GM19035 (cell line): ENCODE measurements at regions not wholly inside any gene's neighbourhood (a gene's known extent, or its start where the extent isn't known, plus 50 kb on each side); places are given as distances from the start of the nearest gene placed in this dataset.
"Not testable (repeated sequence)": the region's sequence is repeated elsewhere in the genome, so short reads cannot be mapped to it uniquely, and the experiment has no call there.

Experiments used
- ATAC-seq: cut with Tn5 transposase; IDR thresholded peaks from one replicate; pipeline ENCODE4 v1.9.1; 2021; ENCODE audit not compliant: unreplicated experiment

DNA sequence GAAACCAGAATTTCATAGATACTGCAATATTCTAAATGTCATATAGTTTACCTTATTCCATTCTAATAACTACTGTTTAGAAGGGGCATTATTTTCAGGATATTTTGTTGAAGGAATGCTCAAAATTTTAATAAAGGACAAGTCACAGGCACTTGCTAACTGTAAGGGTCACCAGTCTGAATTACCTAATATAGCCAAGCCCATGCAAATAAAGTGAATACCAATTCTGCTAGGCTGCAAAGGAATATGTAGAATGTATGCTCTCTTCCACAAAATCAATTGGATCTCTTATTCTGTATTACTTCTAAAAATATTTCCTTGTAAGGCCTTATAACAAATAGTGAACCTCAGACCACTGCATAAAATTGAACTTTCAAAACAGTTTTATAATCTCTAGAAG, 52.3 kb upstream of the FAT4 start:
- no peak for ATAC-seq

DNA sequence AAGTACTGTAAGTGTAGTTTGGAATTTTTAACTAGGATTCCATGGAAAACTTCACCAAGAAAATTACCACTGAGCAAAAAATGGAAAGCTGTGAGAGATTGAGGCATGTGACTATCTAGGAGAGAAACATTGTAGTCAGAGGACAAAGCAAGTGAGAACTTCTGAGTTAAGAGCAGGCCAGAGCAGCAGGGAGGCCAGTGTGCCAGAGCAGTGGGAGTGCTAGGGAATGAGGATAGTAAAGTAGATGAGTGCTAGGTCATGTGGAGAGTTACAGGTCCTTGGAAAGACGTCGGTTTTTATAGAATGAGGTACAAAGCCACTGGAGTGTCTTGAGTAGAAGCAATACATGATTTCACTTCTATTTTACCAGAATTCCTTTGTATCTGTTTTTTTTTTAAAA, 52.7 kb upstream of the FAT4 start:
- no peak for ATAC-seq

DNA sequence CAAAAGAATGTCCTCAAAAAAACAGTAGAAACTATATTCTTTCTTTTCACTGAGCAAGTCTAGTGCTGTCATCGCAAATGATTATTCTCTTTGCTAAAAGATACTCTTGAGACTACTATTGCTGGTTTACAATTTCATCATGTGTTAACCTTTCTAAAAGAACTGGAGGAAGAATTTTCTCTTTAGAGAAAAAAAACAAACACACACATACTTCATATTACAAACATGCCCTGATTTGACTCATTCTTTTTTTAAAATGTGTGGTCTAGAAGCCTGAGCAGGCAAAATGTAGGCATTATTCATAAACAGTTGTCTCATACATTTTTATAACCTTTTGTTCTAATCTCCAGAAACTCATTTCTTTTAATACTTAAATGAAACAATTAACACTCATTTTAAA, 60.6 kb upstream of the FAT4 start:
- ATAC-seq, result no peak

DNA sequence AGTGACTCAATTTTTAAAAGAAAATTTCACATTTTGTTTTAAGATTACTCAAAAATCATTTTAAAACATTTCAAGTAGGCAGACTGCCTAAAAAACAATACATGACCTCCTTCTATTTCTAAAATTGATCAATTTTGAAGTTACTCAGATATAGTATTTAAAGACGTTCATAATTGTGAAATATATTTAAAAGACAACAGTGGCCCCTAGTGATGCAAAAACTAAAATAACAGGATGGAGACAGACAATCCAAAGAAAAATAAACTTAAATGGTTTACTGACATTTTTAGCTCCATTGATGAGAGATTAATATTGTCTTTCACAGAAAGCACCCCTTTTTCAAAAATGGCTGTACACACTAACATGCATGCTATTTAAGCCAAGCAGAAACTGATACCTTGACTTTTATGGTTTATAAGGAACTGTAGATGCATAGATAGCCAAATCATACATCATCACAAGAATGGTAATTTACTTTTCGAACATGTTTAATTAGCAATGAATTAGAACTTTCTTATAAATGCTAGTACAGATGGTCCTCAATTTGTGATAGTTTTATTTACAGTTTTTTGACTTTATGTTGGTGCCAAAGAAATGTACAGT, 69.8 kb upstream of the FAT4 start:
- no peak for ATAC-seq

DNA sequence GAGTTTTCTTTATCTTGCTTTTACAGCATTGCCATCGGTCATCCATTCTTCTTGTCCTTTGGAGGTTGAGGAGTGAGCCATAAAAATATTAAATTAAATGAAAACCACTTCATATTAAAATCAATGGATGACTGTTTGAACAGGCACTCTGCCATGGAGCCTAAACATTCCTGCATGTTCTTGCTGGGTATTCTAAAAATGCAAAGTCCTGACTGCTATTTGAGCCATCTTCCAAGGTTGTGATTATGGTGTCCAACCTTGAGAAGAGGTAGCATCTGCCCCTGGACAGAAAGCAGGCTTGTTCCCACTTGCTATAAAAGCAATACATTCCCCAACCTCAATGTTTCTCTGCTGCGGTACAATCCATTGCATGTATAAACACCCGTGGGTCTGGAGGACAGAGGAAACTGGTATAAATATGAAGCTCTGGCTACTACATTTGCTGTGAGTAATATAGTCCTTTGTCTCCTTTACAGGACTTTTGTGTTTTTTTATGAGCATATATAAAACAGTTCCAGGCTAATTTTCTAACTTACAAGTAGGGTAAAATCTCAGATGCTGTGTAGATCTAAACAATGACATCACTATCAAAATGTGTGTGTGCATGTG, 70.9 kb upstream of the FAT4 start:
- ATAC-seq, result no peak

DNA sequence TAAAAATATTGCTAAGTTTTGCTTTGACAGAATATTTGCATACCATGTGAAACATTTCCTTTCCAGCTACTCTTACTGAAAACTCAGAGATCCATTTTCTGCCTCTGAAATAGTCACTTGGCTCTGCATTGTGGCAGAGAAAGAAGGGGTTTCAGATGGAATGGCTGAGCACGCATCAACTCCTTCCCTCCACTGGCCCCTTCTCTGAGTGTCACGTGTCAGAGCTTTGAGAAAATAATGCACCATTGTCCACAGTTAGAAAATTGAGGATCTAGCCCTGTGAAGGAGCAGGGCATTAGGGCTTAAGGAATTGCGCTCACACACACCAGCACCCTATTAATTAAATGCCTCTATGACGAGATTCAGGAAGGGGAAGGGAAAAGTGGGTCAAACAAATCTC, 78.8 kb upstream of the FAT4 start:
- ATAC-seq, result no peak

DNA sequence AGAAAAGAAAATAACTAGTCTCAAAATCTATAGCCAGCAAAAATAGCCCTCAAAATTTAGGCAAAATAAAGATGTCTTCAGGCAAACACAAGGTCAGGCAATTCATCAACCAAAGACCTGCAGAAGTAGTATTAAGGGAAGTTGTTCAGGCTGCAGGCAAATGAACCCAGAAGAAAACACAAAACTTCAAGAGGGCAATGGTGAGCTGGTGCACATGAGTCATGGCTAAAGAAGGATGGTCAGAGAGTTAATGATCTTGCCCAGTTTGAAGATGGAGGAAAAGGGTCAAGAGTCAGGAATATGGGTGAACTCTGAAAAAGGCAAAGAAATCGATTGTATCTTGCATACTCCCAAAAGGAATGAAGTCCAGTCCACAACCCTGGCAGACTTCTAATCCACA, 83.1 kb upstream of the FAT4 start:
- no peak for ATAC-seq

DNA sequence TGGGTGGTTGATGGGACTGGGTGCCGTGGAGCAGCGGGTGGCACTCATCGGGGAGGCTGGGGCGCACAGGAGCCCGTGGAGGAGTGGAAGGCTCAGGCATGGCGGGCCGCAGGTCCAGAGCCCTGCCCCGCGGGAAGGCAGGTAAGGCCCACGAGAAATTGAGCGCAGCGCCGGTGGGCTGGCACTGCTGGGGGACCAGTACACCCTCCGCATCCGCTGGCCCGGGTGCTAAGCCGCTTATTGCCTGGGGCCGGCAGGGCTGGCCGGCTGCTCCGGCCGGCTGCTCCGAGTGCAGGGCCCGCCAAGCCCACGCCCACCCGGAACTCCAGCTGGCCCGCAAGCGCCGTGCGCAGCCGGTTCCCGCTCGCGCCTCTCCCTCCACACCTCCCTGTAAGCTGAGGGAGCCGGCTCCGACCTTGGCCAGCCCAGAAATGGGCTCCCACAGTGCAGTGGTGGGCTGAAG, 85.1 kb upstream of the FAT4 start:
- no peak for ATAC-seq

DNA sequence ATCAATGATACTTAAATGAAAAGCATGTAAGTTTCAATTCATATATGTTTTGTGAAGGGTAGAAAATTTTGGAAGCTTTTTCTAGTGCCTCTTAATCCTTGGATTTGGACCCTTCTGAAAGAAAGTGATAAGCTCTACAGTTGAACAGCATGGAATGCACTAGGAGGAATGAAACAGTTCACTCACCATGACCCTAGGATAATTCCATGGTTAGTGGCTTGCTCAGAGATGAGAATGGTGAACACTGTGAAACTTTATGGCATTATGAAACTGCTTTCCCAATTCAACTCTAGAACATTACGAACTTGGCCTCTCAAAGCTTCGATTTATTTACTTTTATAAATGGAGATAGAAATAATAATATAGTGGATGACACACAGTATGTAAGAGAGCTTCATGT, 88.9 kb upstream of the FAT4 start:
- no peak for ATAC-seq

DNA sequence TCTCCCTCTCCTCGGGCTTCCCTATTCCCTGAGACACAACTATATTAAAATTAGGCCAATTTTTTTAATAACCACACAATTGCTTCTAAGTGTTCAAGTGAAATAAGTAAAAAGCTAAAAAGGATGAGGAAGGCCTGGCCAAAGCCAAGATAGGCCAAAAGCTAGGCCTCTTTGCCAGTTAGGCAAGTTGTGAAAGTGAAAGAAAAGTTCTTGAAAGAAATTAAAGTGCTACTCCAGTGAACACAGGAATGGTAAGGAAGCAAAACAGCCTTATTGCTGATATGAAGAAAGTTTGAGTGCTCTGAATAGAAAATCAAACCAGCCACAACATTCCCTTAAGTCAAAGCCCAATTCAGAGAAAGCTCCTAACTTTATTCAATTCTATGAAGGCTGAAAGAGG, 114.2 kb upstream of the FAT4 start:
- no peak for ATAC-seq

DNA sequence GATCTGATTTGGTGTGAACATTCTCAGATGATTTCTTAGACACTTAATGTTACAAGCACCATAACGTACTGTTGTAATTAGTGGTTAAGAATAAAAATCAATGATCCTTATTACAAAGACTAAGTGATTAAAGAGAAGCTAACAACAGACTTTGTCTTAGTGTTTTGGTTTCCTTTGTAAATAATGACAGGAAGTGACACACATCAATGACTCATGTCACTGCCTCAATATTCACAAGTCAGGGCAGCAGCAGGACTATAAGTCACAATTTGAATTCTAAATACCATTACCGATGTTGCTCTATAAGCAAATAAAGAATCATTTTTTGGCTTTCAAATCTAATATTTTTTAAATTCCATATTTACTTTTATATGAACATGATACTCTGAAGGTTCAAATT, 115.8 kb upstream of the FAT4 start:
- ATAC-seq, result no peak

DNA sequence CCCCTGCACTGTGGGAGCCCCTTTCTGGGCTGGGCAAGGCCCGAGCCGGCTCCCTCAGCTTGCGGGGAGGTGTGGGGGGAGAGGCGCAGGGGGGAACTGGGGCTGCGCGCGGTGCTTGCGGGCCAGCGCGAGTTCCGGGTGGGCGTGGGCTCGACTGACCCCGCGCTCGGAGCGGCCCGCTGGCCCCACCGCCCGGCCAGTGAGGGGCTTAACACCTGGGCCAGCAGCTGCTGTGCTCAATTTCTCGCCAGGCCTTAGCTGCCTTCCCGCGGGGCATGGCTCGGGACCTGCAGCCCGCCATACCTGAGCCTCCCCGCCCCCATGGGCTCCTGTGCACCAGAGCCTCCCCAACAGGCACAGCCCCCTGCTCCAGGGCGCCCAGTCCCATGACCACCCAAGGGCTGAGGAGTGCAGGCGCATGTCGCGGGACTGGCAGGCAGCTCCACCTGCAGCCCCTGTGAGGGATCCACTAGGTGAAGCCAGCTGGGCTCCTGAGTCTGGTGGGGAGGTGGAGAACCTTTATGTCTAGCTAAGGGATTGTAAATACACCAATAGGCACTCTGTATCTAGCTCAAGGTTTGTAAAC, 122.8 kb upstream of the FAT4 start:
- not testable (repeated sequence) for ATAC-seq

DNA sequence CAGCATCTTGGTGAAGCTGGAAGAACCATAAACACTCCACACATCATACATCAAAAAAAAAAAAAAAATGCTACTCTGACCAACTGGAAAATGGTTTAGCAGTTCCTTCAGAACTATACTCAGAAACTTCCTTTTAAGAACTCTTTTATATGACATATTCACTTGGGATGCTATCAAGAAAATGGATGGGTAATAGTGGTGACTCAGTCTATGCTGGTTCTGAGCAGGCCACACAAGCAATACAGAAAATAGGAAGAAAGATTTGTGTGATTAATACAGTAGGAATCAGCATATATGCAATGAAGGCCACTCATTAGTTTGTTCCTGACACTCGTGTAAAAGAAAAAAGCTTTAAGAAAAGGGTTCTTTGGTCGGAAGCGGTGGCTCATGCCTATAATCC, 123.5 kb upstream of the FAT4 start:
- no peak for ATAC-seq

DNA sequence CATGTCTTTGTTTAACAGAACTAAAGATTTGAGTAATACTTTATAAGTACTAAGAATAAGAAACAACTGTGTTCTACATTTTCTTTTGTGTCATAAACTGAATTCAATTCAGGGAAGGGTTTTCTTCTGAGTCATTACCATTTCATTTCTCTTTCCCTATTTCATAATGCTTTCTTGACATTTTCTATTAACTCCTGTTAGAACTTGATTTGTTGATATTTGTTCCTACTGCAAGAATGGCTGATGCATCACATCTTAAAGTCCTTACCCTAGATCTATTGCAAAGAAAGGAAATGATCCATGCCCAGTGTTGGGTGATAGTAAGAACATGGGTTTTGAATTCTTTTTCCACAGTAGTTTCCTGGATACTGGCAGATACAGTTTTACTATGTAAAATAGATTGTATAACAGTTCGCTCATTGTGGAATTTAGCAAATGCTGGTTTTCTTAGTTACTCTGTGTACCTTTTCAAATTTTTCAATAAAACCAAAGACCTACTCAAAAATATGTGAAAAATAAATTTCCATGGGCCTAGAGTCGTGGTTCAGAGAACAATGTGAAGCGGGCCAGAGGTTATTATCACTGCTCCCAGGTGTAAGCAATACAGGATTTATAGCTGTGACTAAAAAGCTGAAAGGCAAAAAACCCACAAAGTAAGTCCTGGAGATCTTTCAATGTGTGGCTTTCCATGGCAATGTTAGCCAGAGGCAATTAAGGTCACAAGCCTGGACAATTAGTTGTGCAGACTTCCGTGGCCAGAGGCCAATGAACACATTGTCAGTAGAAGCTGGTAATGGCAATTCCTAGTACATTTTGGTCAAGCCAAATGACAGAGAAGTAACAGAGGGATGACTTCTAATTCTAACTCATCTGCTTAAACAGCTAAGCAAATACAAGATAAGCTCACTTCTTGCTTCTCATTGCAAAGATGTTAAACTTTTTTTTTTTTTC, 127.3 kb upstream of the FAT4 start:
- ATAC-seq, result no peak

DNA sequence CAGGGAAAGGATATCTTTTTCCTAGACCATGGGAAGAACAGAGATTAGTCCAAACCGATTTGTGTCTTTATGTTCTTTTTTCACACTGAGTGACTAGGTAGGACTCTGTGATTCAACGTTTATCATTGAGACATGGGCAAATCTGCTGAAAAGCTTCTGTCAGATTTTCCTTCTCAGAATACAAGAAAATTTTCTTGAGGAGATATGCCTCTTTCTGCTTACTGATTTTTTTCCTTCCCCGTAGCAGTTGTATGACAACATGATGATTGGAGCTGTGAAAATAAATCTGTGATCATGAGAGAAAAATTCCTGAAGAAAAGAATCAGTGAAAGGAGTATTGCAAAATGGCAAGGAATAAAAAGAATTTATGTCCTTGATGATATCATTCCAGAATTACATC, 130.6 kb upstream of the FAT4 start:
- ATAC-seq, result no peak

DNA sequence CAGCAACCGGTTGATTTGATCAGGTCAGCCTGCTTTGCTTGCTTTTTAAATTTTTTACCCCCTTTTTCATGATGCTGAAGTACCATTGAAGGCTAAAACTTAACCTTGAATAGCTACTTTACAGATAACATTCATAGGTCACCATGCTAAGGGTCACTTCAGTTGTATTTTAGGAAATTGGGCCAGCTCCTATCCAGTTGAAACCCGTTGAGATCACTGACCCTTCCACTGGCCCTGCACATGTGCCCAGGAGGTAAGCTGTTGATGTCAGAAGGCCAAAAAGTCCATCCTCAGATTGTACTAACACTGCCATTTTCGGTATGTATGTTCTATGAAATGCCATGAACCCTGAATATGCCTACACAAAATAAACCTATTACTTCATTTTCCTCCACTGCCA, 133.0 kb upstream of the FAT4 start:
- no peak for ATAC-seq

DNA sequence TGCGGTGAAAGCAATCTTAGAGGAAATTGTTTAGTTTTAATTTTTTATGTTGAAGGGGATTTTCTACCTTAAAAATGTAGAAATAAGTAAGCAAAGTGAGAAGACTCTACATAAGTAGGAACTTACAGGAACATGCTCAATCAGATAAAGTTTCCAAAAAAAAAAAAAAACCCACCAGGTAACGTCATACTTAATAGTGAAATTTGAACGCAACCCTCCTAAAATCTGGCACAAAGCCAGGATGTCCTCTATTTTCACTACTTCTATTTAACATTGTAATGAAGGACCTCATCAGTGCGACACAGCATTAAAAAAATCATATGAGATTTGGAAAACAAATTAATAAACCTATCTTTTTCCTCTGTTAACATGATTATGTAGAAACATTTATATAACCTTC, 135.0 kb upstream of the FAT4 start:
- no peak for ATAC-seq

DNA sequence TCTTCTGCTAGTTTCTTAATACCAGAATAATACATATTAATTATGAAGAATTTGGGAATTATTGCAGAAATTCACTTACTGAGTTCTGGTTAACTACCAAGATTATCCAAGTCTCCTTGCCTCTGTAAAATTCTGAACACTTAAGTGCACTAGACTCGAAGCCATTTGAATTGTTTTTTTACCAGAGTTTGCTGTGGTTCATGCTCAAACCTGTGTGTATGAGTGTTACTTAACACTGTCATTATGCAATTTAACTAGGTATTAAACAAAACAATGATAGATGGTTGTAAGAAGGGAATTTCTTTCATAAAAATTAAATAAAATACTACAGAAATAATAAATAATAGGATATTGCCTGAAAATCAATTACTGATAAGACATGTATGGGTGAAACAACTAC, 145.6 kb upstream of the FAT4 start:
- ATAC-seq, result no peak

DNA sequence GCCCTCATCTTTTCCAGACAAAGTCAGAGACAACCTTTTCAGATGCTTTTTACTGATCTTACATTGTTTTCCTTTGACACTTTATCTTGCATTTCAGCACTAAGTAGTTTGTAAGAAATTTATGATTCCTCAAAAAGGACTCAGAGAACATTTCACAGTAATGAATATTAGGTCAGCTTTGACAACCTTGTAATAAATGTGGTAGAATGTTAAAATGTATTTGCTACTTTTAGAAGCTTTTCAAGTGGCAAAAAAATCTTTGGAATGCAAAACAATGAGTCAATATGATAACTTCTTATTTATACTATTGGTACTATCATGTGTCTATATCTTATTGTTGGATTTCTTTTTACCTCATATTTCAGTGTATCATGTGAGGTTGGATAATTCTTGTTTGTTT, 146.2 kb upstream of the FAT4 start:
- ATAC-seq, result no peak

DNA sequence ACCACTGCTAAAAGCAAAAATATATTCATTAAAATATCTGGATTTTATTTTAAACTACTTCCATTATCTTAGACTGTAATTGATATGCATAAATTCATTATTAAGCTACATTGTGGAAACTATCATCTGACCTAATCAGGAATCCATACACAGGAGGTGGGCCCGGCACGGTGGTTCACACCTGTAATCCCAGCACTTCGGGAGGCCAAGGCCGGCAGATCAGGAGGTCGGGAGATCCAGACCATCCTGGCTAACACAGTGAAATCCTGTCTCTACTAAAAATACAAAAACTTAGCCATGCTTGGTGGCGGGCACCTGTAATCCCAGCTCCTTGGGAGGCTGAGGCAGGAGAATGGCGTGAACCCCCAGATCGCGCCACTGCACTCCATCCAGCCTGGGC, 148.7 kb upstream of the FAT4 start:
- not testable (repeated sequence) for ATAC-seq

DNA sequence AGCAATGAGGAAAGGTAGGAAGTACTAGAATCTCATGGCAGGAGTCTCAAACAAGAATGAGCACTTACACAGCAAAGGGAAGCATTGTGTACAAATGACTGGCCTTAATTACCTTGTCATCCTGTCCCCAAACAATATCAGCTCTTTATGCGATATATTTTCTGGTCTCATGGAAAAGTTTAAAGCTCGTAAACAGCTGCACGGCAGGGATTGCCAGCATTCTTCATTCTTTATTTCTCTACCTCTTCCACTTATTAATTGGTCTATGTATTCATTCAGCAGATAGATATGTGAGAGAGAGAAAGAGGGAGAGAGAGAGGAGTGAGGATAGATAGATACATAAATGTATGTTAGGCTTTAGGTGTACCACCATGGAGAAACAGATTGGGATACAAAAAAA, 155.8 kb upstream of the FAT4 start:
- no peak for ATAC-seq

DNA sequence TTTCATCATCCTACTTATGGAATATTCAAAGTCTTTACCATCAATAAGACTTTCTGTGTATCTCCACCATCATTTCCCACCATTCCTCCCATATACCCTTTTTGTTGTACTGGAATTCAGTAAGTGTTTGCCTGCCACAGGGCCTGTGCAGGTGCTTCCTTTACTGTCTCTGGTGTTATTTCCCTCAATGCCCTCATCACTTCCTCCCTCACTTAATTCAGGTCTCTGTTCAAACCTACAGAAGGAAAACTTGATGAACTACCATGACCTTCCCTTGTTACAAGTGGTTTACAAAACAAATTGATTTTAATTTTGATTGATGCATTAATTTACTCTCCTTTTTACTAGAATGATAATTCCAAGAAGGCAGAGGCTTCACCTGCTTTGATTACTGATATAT, 159.5 kb upstream of the FAT4 start:
- ATAC-seq, result no peak
